ENCODE measurements at regions not wholly inside any gene's neighbourhood (a gene's known extent, or its start where the extent isn't known, plus 50 kb on each side); places are given as distances from the start of the nearest gene placed in this dataset.

GRCh38 chr4:106793933-106794332 lies 242.2 kb downstream of the DKK2 start:
- no peaks in the 10 kb centered on the region for H3K27me3 ChIP-seq (replicated peaks in 1 of 2; ENCODE audit: control insufficient read depth in 2 of 2, insufficient read depth in 2 of 2, low read length in 1 of 2)
- H2AFZ ChIP-seq (ENCODE audit: control insufficient read depth, low read depth, low read length): no peak overlapping the region
- BruUV-seq (replicated peaks): no TSS peak
- H3K4me3 ChIP-seq: no peak overlapping the region
- no peak for ATAC-seq
- H3K9me3 ChIP-seq (replicated peaks; ENCODE audit: control insufficient read depth, insufficient read depth, low read length): no peaks in the 10 kb centered on the region
- H3K36me3 ChIP-seq (ENCODE audit: control insufficient read depth in 2 of 2, insufficient read depth in 2 of 2, low read length in 1 of 2): no peaks in the 10 kb centered on the region
- no peak overlapping the region for H3K27ac ChIP-seq (ENCODE audit: control insufficient read depth, insufficient read depth)
- H4K20me1 ChIP-seq (ENCODE audit: control insufficient read depth, insufficient read depth): no peaks in the 10 kb centered on the region
- ChIA-PET SMC1A (ENCODE audit: uncharacterized antibody, unreplicated experiment) (no interaction called here), CTCF (no interaction called here), RAD21 (ENCODE audit: unreplicated experiment) (no interaction called here), POLR2A (no interaction called here)
- no peaks in the 10 kb centered on the region for H3K79me2 ChIP-seq (ENCODE audit: control insufficient read depth, insufficient read depth, low read length)
- H3K9ac ChIP-seq (ENCODE audit: control insufficient read depth, insufficient read depth, low read length): no peak overlapping the region
- intact Hi-C loops (cut with micrococcal nuclease; ENCODE audit: unreplicated experiment) (no loop called here), in situ Hi-C loops (cut with MboI) (no loop called here)
- no peak for DNase-seq (ENCODE audit: low read depth, low spot score)
- H3K4me1 ChIP-seq (ENCODE audit: control insufficient read depth, insufficient read depth, low read length): no peaks in the 10 kb centered on the region
- FAIRE-seq: no peak
- no peak overlapping the region for H3K4me2 ChIP-seq (ENCODE audit: control insufficient read depth, insufficient read depth)
- no peak for TF ChIP-seq CREB1 (IDR thresholded peaks at IDR 0.05; ENCODE audit: low read depth)
- TF ChIP-seq IKZF2 (IDR thresholded peaks at IDR 0.05): no peak
- TF ChIP-seq GATAD2B (conservative IDR thresholded peaks at IDR 0.05; ENCODE audit: low read depth): no peak
- TF ChIP-seq ZBTB11 (CRISPR knock-in tag; IDR thresholded peaks at IDR 0.05): no peak
- no peak for TF ChIP-seq ETV6 (conservative IDR thresholded peaks at IDR 0.05 in 1 of 2, IDR thresholded peaks at IDR 0.05 in 1 of 2; ENCODE audit: borderline replicate concordance in 1 of 2, low read depth in 1 of 2)
- TF ChIP-seq ZZZ3 (IDR thresholded peaks at IDR 0.05; ENCODE audit: control insufficient read depth, insufficient read length, low read depth): no peak
- TF ChIP-seq ZNF592 (IDR thresholded peaks at IDR 0.05): no peak
- TF ChIP-seq MTA3 (IDR thresholded peaks at IDR 0.05; ENCODE audit: borderline replicate concordance, low read length): no peak
- no peak for TF ChIP-seq HCFC1 (IDR thresholded peaks at IDR 0.05; ENCODE audit: low read length)
- no peak for TF ChIP-seq SUZ12 (IDR thresholded peaks at IDR 0.05; ENCODE audit: unreplicated experiment)
- TF ChIP-seq FOS (IDR thresholded peaks at IDR 0.05; ENCODE audit: borderline replicate concordance, extremely low read depth, insufficient read length): no peak
- no peak for TF ChIP-seq ZNF217 (IDR thresholded peaks at IDR 0.05)
- no peak for TF ChIP-seq SUPT20H (IDR thresholded peaks at IDR 0.05; ENCODE audit: borderline replicate concordance, control insufficient read depth, low read depth, low read length)
- TF ChIP-seq PKNOX1 (IDR thresholded peaks at IDR 0.05): no peak
- no peak for TF ChIP-seq SKIL (IDR thresholded peaks at IDR 0.05; ENCODE audit: low read depth, poor library complexity, severe bottlenecking)
